CD4-positive, alpha-beta T cell treated with Interferon alpha-2 for 1 hour (primary cell): ENCODE measurements at regions not wholly inside any gene's neighbourhood (a gene's known extent, or its start where the extent isn't known, plus 50 kb on each side); places are given as distances from the start of the nearest gene placed in this dataset.

Experiments
- DNase-seq, 2 donors: peaks; one replicate each; pipeline ENCODE4 v3.0.0-alpha.2; 2020 to 2022

DNA sequence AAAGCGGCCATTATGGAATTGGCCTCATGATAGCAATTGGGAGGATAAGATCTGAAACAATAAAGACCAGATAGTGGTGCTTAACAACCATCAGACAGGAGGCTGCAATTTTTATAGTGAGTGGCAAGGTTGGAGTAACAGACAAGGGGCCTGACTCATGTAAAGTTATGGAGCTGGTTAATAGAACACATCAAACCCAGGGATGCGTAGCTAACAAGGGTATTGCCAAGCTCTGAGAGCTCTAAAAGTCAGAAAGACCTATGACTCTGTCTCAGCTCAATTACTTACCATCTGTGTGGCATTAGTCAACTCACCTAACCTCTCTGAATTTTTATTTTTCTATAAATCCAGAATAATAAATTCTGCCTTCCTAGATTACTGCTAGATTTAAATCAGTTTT, 1731.5 kb upstream of the FLRT2 start:
- no peak for DNase-seq

- DNase-seq: no peak
Measured at GRCh38 chr14:83799233-83799632, 1730.7 kb upstream of the FLRT2 start.

- DNase-seq: no peak
Measured at GRCh38 chr14:83814896-83815295, 1715.0 kb upstream of the FLRT2 start.

DNA sequence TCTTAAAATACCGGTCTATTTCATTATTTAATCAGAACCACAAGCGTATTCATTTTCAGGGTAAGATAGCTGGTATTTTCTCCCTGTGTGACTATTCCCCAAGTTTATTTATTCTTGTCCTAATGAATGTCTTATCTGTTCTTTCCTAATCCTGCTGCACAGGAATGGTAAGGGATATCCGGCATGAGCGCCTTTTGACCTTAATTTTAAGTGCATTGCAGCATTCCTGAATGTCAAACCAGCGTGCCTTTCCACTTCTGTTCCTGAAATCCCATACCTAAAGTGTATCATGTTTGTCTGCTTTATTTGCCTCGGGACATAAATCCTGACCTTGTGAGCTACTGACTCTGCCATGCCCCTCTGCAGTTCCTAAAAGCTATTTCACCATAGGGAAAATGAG, 1713.2 kb upstream of the FLRT2 start:
- DNase-seq: no peak

DNA sequence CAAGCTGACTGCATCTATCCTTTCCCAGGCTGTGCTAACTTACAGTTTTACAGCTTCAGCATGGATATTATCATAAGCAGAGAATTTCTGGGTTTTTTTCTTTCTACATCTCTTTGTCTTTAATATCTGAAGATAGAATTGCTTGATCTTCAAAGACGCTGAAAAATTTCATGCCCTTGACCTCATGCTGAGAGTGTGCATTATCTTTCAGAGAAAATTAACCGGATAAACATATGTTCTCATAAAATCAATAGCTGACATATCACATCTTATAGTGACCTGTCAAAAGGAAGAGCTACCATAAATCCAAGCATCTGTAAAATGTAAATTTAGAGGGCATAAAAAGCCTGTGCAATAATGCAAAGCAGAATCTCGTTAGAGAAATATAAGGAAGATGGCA, 1704.1 kb upstream of the FLRT2 start:
- no peak for DNase-seq

- DNase-seq: no peak
Measured at GRCh38 chr14:83826838-83827237, 1703.1 kb upstream of the FLRT2 start.

DNA sequence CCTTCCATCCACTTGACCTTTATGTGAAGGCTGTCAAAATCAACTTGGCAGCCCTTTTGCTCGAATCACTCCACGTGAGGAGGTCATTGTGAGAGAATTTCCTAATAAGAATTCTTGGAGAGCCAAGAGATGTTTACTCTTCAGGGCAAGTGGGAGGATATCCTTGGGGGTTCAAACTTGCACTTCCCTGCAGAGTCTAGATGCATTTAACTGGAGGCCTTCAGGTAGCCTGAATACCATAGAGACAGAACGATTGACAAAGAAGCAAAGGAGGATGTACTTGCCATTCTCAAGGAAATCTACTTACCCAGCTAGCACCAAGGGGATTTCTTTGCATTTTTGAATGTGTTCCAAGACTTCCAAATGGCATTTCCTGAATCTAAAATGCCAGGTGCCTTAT, 1702.6 kb upstream of the FLRT2 start:
- DNase-seq: no peak

DNA sequence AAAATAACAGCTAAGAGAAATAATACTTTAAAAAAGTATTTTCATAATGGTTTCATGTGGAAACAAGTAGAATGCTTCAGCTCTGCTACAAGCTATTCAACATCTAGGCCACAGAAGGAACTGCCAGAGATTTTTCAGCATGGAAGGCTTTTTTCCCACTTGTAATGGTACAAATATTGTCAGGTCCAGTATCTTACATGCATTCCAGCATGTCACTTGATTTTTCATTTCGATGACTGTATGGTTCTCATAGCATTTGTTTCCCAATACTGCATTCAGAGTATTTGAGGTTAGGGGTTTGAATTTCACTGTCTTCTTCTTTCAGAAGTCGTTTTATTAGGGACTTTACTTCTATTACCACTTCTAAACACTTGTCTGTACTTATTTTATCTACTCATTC, 1701.5 kb upstream of the FLRT2 start:
- DNase-seq: no peak

- DNase-seq: no peak
Measured at GRCh38 chr14:83830316-83830715, 1699.6 kb upstream of the FLRT2 start.

DNA sequence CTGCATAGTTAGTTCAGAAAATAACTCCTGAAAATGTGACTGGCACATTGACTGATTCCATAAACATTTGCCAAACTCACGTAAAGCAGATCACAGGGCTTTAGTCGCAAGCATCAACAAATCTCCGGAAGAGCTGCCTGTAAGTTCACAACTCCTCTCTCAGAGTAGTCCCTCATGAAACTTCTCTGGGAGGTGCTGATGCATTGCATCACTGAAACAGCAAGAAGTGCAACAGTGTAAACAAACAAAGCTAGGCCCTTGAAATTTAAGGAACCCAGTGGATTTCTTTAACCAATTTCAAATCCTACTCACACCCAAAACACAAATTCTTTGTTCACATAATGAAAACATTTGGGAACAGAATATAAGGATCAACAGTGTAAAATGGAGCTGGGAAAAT, 1691.7 kb upstream of the FLRT2 start:
- no peak for DNase-seq

- no peak for DNase-seq
Measured at GRCh38 chr14:83842547-83842946, 1687.4 kb upstream of the FLRT2 start.

GRCh38 chr14:83847102-83847501, 1682.8 kb upstream of the FLRT2 start:
- no peak for DNase-seq

DNA sequence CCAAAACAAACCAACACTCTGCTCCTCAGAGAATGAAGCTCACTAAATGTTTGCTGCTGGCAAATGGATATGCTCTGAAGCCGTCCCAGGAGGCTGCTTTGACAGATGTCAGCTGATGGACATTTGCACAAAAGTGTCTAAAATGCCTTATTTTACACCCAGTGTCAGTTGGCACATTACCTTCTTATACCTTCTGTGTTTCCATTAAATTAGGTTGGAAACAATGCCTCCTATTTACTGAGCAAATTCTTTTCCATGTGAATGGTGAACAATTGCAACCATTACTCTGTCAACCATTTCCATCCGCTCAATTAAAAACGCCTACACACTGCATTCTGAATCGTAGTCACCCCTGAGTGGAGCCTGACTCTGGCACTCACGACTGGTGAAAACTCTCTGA, 1679.9 kb upstream of the FLRT2 start:
- DNase-seq: no peak

GRCh38 chr14:83856334-83856733, 1673.6 kb upstream of the FLRT2 start:
- no peak for DNase-seq

GRCh38 chr14:83860631-83861155, 1669.3 kb upstream of the FLRT2 start:
- no peak for DNase-seq

- no peak for DNase-seq
Measured at GRCh38 chr14:83863042-83863774, 1666.7 kb upstream of the FLRT2 start.

- no peak for DNase-seq
Measured at GRCh38 chr14:83864106-83864505, 1665.8 kb upstream of the FLRT2 start.

- DNase-seq: no peak
Measured at GRCh38 chr14:83867566-83868225, 1662.2 kb upstream of the FLRT2 start.

GRCh38 chr14:83870546-83871270, 1659.2 kb upstream of the FLRT2 start:
- no peak for DNase-seq

DNA sequence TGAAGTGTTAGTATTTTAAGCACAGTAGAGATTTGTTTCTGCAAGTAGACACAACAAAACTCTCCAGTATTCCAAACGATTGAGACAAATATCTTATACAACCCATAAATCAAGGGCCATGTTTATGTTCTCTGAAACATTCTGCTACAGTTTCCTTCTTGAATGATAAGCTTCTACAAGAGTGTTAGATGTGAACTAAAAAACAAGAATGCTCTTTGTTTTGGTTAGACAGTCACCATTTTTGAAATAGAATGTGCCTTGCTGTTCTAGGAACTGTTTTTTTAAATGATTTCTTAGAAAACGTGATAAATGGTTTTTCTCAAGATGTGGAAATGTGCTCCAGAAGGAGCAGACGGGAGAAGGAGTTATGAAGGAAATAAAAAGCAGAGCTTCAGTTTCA, 1656.3 kb upstream of the FLRT2 start:
- no peak for DNase-seq

DNA sequence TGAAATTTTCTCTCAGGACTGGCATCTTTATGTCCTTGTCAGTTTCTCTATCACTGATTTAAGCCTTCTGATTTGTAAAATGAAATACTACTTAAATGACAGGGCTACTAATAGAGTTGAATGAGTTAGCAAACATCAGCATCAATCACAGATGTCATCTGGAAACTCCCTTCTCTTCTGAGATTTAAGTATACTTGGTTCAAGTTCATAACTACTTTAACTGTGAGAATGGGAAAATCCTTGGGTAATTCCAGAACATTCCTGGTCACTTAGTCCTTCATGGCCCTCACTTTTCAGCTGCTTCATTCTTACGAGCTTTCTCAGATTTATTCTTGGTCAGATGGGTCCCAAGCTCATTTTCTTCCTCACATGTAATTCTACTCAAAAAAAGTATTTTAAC, 1655.3 kb upstream of the FLRT2 start:
- no peak for DNase-seq

- DNase-seq: no peak
Measured at GRCh38 chr14:83883732-83884131, 1646.2 kb upstream of the FLRT2 start.

GRCh38 chr14:83885837-83886293, 1644.1 kb upstream of the FLRT2 start:
- no peak for DNase-seq

DNA sequence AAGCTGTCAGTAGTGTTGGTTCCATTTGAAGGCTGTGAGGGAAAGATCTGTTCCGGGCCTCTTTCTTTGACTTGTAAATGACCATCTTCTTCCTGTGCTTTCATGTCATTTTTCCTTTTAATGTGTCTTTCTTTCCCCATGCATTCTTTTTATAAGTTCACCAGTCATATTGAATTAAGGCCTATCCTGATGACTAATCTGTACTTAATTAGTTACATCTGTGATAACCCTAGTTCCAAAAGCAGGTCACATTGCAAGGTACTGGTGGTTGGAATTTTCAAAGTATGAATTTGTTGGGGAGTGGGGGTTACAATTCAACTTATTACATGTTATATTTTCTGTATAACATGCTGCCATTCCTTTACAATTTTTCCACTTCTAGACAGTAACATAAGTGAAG, 1642.1 kb upstream of the FLRT2 start:
- no peak for DNase-seq
